ENCODE measurements at regions not wholly inside any gene's neighbourhood (a gene's known extent, or its start where the extent isn't known, plus 50 kb on each side); places are given as distances from the start of the nearest gene placed in this dataset.

DNA sequence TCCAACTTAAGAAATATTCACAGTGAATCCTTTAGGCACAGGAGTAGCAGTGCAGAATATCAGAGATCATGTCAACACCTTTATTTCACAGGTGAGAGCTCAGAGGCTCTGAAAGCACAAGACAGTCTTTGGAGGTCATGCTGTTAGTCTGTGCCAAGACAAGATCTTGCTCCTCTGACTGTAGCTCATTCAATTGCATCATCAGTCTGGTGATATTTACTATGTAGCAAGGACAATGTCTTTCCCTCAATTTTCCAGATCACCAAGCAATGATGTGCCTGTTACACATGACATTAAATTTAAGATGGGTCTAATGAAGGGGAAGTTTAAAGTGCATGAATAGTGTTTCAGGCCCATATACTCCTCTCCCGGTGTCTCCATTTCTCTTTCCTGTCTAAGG is 277.5 kb downstream of the IL15 start:
- Histone ChIP-seq H3K4me2 (ENCODE audit: low read depth, low read length) (no peak overlapping the region), H3K79me2 (ENCODE audit: low read length) (no peaks in the 10 kb centered on the region), H3K9me2 (replicated peaks; ENCODE audit: insufficient read depth, low read length) (no peaks in the 10 kb centered on the region), H3K27me3 (replicated peaks; ENCODE audit: insufficient read depth, low read length) (no peaks in the 10 kb centered on the region), H2AFZ (ENCODE audit: low read length) (no peak overlapping the region), H3K27ac (ENCODE audit: low read length) (no peak overlapping the region), H3F3A (ENCODE audit: insufficient read depth, low read length) (no peaks in the 10 kb centered on the region), H3K9ac (ENCODE audit: low read length) (no peak overlapping the region), H3K9me3 (replicated peaks; ENCODE audit: insufficient read depth, low read length) (no peaks in the 10 kb centered on the region), H4K20me1 (ENCODE audit: insufficient read depth, low read length) (no peaks in the 10 kb centered on the region), H3K4me3 (ENCODE audit: low read length) (no peak overlapping the region), H3K4me1 (ENCODE audit: low read length) (no peaks in the 10 kb centered on the region), H3K36me3 (replicated peaks; ENCODE audit: insufficient read depth, low read length) (no peaks in the 10 kb centered on the region)
- TF ChIP-seq EZH2 (optimal IDR thresholded peaks at IDR 0.05; ENCODE audit: low read depth, low read length) (no peak), EZH2phosphoT487 (IDR thresholded peaks at IDR 0.05; ENCODE audit: low read length) (no peak)
- TF ChIP-seq, protein P1, sequence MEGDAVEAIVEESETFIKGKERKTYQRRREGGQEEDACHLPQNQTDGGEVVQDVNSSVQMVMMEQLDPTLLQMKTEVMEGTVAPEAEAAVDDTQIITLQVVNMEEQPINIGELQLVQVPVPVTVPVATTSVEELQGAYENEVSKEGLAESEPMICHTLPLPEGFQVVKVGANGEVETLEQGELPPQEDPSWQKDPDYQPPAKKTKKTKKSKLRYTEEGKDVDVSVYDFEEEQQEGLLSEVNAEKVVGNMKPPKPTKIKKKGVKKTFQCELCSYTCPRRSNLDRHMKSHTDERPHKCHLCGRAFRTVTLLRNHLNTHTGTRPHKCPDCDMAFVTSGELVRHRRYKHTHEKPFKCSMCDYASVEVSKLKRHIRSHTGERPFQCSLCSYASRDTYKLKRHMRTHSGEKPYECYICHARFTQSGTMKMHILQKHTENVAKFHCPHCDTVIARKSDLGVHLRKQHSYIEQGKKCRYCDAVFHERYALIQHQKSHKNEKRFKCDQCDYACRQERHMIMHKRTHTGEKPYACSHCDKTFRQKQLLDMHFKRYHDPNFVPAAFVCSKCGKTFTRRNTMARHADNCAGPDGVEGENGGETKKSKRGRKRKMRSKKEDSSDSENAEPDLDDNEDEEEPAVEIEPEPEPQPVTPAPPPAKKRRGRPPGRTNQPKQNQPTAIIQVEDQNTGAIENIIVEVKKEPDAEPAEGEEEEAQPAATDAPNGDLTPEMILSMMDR (IDR thresholded peaks at IDR 0.05; ENCODE audit: low read length): no peak
- no peak for DNase-seq

DNA sequence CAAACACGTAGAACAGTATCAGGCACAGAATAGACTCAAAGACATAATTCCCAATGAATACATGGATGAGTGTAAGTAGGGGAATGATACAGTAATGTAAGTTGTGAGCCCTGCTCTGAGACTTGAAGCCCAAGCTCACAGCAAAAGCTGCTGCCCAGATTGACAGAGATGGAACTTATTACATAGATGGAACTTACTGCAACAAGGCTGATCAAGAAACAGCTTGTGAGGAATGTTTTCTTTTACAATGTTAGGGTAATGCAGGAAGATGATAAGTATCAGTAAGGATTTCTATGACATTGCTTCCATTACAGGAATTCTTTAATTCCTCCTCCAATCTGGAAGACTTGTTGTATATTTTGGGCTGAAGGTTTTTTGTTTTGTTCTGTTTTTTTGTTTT is 278.4 kb downstream of the IL15 start:
- H3K4me2 ChIP-seq (ENCODE audit: low read depth, low read length): no peak overlapping the region
- no peaks in the 10 kb centered on the region for H3K9me3 ChIP-seq (replicated peaks; ENCODE audit: insufficient read depth, low read length)

DNA sequence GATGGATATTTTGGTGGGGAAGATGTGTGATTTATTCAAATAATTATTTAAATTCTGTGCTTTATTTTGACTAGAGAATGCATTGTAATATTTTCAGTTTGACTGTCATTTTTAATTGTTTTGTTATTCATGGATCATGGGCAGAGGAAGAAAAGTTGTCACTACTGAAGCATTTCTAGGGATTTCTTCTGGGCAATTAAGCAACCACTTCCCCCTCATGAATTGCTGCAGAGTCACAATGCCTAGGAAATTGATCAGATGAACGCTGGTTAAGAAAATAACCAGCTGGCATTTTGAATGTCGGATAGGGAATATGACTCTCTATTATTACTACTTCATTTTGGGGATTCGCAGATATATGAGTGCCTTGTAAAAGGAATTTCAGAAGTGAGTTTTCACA is 283.3 kb downstream of the IL15 start:
- Histone ChIP-seq H3K9ac (ENCODE audit: low read length) (no peak overlapping the region), H3K4me1 (ENCODE audit: low read length) (no peaks in the 10 kb centered on the region), H3K9me3 (replicated peaks; ENCODE audit: insufficient read depth, low read length) (no peaks in the 10 kb centered on the region), H3K4me2 (ENCODE audit: low read depth, low read length) (no peak overlapping the region), H3F3A (ENCODE audit: insufficient read depth, low read length) (no peaks in the 10 kb centered on the region), H3K9me2 (replicated peaks; ENCODE audit: insufficient read depth, low read length) (no peaks in the 10 kb centered on the region), H4K20me1 (ENCODE audit: insufficient read depth, low read length) (no peaks in the 10 kb centered on the region), H3K36me3 (replicated peaks; ENCODE audit: insufficient read depth, low read length) (no peaks in the 10 kb centered on the region), H3K27ac (ENCODE audit: low read length) (no peak overlapping the region), H3K27me3 (replicated peaks; ENCODE audit: insufficient read depth, low read length) (no peaks in the 10 kb centered on the region), H2AFZ (ENCODE audit: low read length) (no peak overlapping the region), H3K4me3 (ENCODE audit: low read length) (no peak overlapping the region), H3K79me2 (ENCODE audit: low read length) (no peaks in the 10 kb centered on the region)
- no peak for DNase-seq
- TF ChIP-seq EZH2 (optimal IDR thresholded peaks at IDR 0.05; ENCODE audit: low read depth, low read length) (no peak), EZH2phosphoT487 (IDR thresholded peaks at IDR 0.05; ENCODE audit: low read length) (no peak)
- TF ChIP-seq, protein P1 (IDR thresholded peaks at IDR 0.05; ENCODE audit: low read length): no peak

More for the DNA sequence above, 278.4 kb downstream of the IL15 start:
- H3K27me3 ChIP-seq (replicated peaks; ENCODE audit: insufficient read depth, low read length): no peaks in the 10 kb centered on the region
- H3K4me3 ChIP-seq (ENCODE audit: low read length): no peak overlapping the region
- no peak overlapping the region for H2AFZ ChIP-seq (ENCODE audit: low read length)
- no peaks in the 10 kb centered on the region for H3K9me2 ChIP-seq (replicated peaks; ENCODE audit: insufficient read depth, low read length)
- no peak overlapping the region for H3K27ac ChIP-seq (ENCODE audit: low read length)
- H3K9ac ChIP-seq (ENCODE audit: low read length): no peak overlapping the region
- H3K4me1 ChIP-seq (ENCODE audit: low read length): no peaks in the 10 kb centered on the region
- H3K36me3 ChIP-seq (replicated peaks; ENCODE audit: insufficient read depth, low read length): no peaks in the 10 kb centered on the region
- H3K79me2 ChIP-seq (ENCODE audit: low read length): no peaks in the 10 kb centered on the region
- H3F3A ChIP-seq (ENCODE audit: insufficient read depth, low read length): no peaks in the 10 kb centered on the region
- no peak for DNase-seq
- no peak for TF ChIP-seq EZH2 (optimal IDR thresholded peaks at IDR 0.05; ENCODE audit: low read depth, low read length)
- TF ChIP-seq, protein P1 (IDR thresholded peaks at IDR 0.05; ENCODE audit: low read length): no peak
- no peak for TF ChIP-seq EZH2phosphoT487 (IDR thresholded peaks at IDR 0.05; ENCODE audit: low read length)
- H4K20me1 ChIP-seq (ENCODE audit: insufficient read depth, low read length): no peaks in the 10 kb centered on the region

Data from MM.1S (cell line).